ENCODE measurements at regions not wholly inside any gene's neighbourhood (a gene's known extent, or its start where the extent isn't known, plus 50 kb on each side); places are given as distances from the start of the nearest gene placed in this dataset.
"Not testable (repeated sequence)": the region's sequence is repeated elsewhere in the genome, so short reads cannot be mapped to it uniquely, and the experiment has no call there.

DNA sequence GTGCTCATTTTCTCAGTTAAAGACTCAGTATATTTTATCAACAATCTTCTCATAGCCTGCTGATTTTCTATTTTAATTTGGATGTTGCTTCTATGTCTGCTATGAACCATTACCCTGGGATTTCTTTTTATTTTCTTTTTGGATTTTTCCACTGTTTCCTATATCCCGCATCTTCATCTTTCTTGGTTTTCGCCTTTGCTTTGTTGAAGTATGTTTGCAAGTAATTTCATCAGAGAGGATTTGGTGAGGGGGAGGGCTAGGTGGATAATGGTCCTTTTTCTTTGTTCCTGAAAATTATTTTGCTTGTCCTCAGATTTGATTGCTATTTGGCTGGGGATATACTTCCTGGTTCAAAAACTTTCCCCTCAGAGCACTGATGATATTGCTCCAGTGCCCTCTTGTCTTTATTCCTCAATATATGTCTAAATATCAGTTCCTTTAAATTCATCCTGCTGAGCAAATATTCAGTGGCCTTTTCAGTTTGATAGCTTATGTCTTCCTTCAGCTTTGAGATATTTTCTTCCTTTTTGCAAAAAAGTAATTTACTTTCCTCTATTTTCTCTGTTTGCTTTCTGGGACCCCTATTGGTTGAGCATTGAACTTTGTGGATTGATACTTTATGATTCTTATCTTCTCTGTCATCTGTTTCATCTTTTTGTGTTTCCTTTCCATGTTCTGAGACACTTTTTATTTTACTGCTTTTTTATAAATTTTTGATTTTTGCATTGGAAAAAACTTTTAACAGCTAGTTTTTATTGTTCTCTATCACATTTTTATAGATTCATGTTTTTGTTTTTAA lies 227.6 kb upstream of the ELL2 start:
- ATAC-seq (no peak), DNase-seq (ENCODE audit: low read depth, low spot score) (no peak)
- POLR2A ChIA-PET: interaction anchor here (0.6 kb wide), 2 partner anchors 86 to 235 kb away, joined by 3 to 11 read pairs; no protein-coding TSS in a partner anchor
- no peaks in the 10 kb centered on the region for H3K27me3 ChIP-seq (ENCODE audit: control insufficient read depth, insufficient read depth, low read length)
- intact Hi-C loops (cut with micrococcal nuclease; ENCODE audit: unreplicated experiment) (no loop called here), in situ Hi-C loops (cut with HindIII; ENCODE audit: low pct_unique_long_range_greater_than_20kb, low sequenced_read_pairs) (no loop called here)
- TF ChIP-seq, protein P1, sequence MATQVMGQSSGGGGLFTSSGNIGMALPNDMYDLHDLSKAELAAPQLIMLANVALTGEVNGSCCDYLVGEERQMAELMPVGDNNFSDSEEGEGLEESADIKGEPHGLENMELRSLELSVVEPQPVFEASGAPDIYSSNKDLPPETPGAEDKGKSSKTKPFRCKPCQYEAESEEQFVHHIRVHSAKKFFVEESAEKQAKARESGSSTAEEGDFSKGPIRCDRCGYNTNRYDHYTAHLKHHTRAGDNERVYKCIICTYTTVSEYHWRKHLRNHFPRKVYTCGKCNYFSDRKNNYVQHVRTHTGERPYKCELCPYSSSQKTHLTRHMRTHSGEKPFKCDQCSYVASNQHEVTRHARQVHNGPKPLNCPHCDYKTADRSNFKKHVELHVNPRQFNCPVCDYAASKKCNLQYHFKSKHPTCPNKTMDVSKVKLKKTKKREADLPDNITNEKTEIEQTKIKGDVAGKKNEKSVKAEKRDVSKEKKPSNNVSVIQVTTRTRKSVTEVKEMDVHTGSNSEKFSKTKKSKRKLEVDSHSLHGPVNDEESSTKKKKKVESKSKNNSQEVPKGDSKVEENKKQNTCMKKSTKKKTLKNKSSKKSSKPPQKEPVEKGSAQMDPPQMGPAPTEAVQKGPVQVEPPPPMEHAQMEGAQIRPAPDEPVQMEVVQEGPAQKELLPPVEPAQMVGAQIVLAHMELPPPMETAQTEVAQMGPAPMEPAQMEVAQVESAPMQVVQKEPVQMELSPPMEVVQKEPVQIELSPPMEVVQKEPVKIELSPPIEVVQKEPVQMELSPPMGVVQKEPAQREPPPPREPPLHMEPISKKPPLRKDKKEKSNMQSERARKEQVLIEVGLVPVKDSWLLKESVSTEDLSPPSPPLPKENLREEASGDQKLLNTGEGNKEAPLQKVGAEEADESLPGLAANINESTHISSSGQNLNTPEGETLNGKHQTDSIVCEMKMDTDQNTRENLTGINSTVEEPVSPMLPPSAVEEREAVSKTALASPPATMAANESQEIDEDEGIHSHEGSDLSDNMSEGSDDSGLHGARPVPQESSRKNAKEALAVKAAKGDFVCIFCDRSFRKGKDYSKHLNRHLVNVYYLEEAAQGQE (IDR thresholded peaks at IDR 0.05; ENCODE audit: insufficient read depth in 1 of 2, low read depth in 2 of 2, low read length in 1 of 2): no peak
- no peak for TF ChIP-seq TCF7L2 (IDR thresholded peaks at IDR 0.05; ENCODE audit: low read depth, low read length)
- TF ChIP-seq POLR2AphosphoS5 (IDR thresholded peaks at IDR 0.05; ENCODE audit: low read depth, low read length): no peak
- TF ChIP-seq, protein P2, sequence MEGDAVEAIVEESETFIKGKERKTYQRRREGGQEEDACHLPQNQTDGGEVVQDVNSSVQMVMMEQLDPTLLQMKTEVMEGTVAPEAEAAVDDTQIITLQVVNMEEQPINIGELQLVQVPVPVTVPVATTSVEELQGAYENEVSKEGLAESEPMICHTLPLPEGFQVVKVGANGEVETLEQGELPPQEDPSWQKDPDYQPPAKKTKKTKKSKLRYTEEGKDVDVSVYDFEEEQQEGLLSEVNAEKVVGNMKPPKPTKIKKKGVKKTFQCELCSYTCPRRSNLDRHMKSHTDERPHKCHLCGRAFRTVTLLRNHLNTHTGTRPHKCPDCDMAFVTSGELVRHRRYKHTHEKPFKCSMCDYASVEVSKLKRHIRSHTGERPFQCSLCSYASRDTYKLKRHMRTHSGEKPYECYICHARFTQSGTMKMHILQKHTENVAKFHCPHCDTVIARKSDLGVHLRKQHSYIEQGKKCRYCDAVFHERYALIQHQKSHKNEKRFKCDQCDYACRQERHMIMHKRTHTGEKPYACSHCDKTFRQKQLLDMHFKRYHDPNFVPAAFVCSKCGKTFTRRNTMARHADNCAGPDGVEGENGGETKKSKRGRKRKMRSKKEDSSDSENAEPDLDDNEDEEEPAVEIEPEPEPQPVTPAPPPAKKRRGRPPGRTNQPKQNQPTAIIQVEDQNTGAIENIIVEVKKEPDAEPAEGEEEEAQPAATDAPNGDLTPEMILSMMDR (IDR thresholded peaks at IDR 0.05): no peak
- TF ChIP-seq SIN3A (IDR thresholded peaks at IDR 0.05; ENCODE audit: borderline replicate concordance, insufficient read depth, low read depth, low read length): no peak
- no TSS peak for BruUV-seq (replicated peaks)
- H3K9me3 ChIP-seq (ENCODE audit: control insufficient read depth, insufficient read depth, low read depth, low read length): no peaks in the 10 kb centered on the region
- no peak overlapping the region for H3K4me3 ChIP-seq (ENCODE audit: low read depth in 2 of 2, low read length in 2 of 2)
- CTCF ChIA-PET: no interaction called here
- H3K27ac ChIP-seq (ENCODE audit: low read length): peak overlapping the region; percentile 8; the same call in 1 of the 2 replicates
- no peaks in the 10 kb centered on the region for H3K4me1 ChIP-seq (ENCODE audit: control insufficient read depth, insufficient read depth, low read length)
- no peaks in the 10 kb centered on the region for H3K36me3 ChIP-seq (ENCODE audit: control insufficient read depth, insufficient read depth, low read length)

DNA sequence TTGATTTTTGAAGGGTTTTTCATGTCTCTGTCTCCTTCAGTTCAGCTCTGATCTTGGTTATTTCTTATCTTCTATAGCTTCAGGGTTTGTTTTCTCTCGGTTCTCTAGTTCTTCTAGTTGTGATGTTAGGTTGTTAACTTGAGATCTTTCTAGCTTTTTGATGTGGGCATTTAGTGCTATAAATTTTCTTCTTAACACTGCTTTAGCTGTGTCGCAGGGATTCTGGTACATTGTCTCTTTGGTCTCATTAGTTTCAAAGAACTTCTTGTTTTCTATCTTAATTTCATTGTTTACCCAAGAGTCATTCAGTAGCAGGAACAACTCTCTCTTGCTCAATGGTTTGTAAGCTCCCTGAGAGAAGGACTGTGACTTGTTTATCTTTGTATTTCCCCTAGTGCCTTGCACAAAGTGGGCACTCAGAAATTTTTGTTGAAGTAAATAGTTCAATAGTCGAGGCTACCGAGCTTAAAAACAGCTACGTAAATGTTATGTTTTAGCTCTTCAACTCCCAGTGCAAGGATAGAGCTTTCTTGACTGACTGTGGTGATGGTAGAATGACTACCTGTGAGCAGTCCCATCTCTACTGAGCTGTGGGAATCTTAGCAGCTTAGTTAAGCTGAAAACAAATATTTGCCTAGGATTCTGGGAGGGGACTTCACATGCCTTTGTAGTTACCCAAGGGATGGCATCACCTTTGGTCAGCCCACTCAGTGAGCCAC lies 225.8 kb upstream of the ELL2 start:
- ChIA-PET CTCF (no interaction called here), POLR2A (interaction anchor here (0.6 kb wide), 1 partner anchor 307 kb away, joined by 3 read pairs; no protein-coding TSS in a partner anchor)
- in situ Hi-C loops (cut with HindIII; ENCODE audit: low pct_unique_long_range_greater_than_20kb, low sequenced_read_pairs): no loop called here
- Histone ChIP-seq H3K36me3 (ENCODE audit: control insufficient read depth, insufficient read depth, low read length) (no peaks in the 10 kb centered on the region), H3K9me3 (ENCODE audit: control insufficient read depth, insufficient read depth, low read depth, low read length) (no peaks in the 10 kb centered on the region), H3K4me1 (ENCODE audit: control insufficient read depth, insufficient read depth, low read length) (no peaks in the 10 kb centered on the region), H3K27ac (ENCODE audit: low read length) (no peak overlapping the region), H3K4me3 (ENCODE audit: low read depth in 2 of 2, low read length in 2 of 2) (no peak overlapping the region), H3K27me3 (ENCODE audit: control insufficient read depth, insufficient read depth, low read length) (no peaks in the 10 kb centered on the region)
- DNase-seq (ENCODE audit: low read depth, low spot score) (no peak), ATAC-seq (no peak)
- intact Hi-C loops (cut with micrococcal nuclease; ENCODE audit: unreplicated experiment): no loop called here
- BruUV-seq (replicated peaks): no TSS peak
- TF ChIP-seq POLR2AphosphoS5 (IDR thresholded peaks at IDR 0.05; ENCODE audit: low read depth, low read length) (no peak), TCF7L2 (IDR thresholded peaks at IDR 0.05; ENCODE audit: low read depth, low read length) (no peak), SIN3A (IDR thresholded peaks at IDR 0.05; ENCODE audit: borderline replicate concordance, insufficient read depth, low read depth, low read length) (no peak)
- TF ChIP-seq, protein P2 (IDR thresholded peaks at IDR 0.05): no peak
- TF ChIP-seq, protein P1 (IDR thresholded peaks at IDR 0.05; ENCODE audit: insufficient read depth in 1 of 2, low read depth in 2 of 2, low read length in 1 of 2): no peak

GRCh38 chr5:96184510-96184909 lies 222.9 kb upstream of the ELL2 start:
- POLR2A ChIA-PET; in situ Hi-C loops (cut with HindIII; ENCODE audit: low pct_unique_long_range_greater_than_20kb, low sequenced_read_pairs); BruUV-seq (replicated peaks); ATAC-seq; intact Hi-C loops (cut with micrococcal nuclease; ENCODE audit: unreplicated experiment); H3K4me1 ChIP-seq (ENCODE audit: control insufficient read depth, insufficient read depth, low read length); H3K9me3 ChIP-seq (ENCODE audit: control insufficient read depth, insufficient read depth, low read depth, low read length); CTCF ChIA-PET; DNase-seq (ENCODE audit: low read depth, low spot score); H3K4me3 ChIP-seq (ENCODE audit: low read depth in 2 of 2, low read length in 2 of 2); H3K36me3 ChIP-seq (ENCODE audit: control insufficient read depth, insufficient read depth, low read length); H3K27me3 ChIP-seq (ENCODE audit: control insufficient read depth, insufficient read depth, low read length); H3K27ac ChIP-seq (ENCODE audit: low read length): not testable (repeated sequence)
